ENCODE measurements at regions not wholly inside any gene's neighbourhood (a gene's known extent, or its start where the extent isn't known, plus 50 kb on each side); places are given as distances from the start of the nearest gene placed in this dataset.

- Histone ChIP-seq H3K27ac (no peak overlapping the region), H3K9me3 (no peaks in the 10 kb centered on the region), H3K4me3 (no peak overlapping the region), H3K27me3 (no peaks in the 10 kb centered on the region), H3K4me1 (no peaks in the 10 kb centered on the region), H3K36me3 (no peaks in the 10 kb centered on the region)
- TF ChIP-seq POLR2A (IDR thresholded peaks at IDR 0.05) (no peak), CTCF (IDR thresholded peaks at IDR 0.05) (no peak)
- DNase-seq, result no peak
- intact Hi-C loops (cut with DNase I; ENCODE audit: low total_unique reads), result no loop called here
Measured at GRCh38 chr3:13178107-13178506, 104.9 kb upstream of the IQSEC1 start.

GRCh38 chr3:13177641-13178040, 104.4 kb upstream of the IQSEC1 start:
- Histone ChIP-seq H3K4me3 (no peak overlapping the region), H3K27me3 (no peaks in the 10 kb centered on the region), H3K4me1 (no peaks in the 10 kb centered on the region), H3K27ac (no peak overlapping the region), H3K9me3 (no peaks in the 10 kb centered on the region), H3K36me3 (no peaks in the 10 kb centered on the region)
- intact Hi-C loops (cut with DNase I; ENCODE audit: low total_unique reads), result no loop called here
- TF ChIP-seq POLR2A (IDR thresholded peaks at IDR 0.05), result no peak
- TF ChIP-seq CTCF (IDR thresholded peaks at IDR 0.05), result no peak
- DNase-seq, result no peak

GRCh38 chr3:13177236-13177635, 104.0 kb upstream of the IQSEC1 start:
- intact Hi-C loops (cut with DNase I; ENCODE audit: low total_unique reads), result no loop called here
- H3K9me3 ChIP-seq, result no peaks in the 10 kb centered on the region
- H3K27ac ChIP-seq, result no peak overlapping the region
- DNase-seq, result no peak
- H3K36me3 ChIP-seq, result no peaks in the 10 kb centered on the region
- H3K27me3 ChIP-seq, result no peaks in the 10 kb centered on the region
- no peak overlapping the region for H3K4me3 ChIP-seq
- H3K4me1 ChIP-seq, result no peaks in the 10 kb centered on the region
- no peak for TF ChIP-seq POLR2A (IDR thresholded peaks at IDR 0.05)
- TF ChIP-seq CTCF (IDR thresholded peaks at IDR 0.05), result no peak

GRCh38 chr3:13176445-13176844, 103.2 kb upstream of the IQSEC1 start:
- no peaks in the 10 kb centered on the region for H3K9me3 ChIP-seq
- no peak overlapping the region for H3K4me3 ChIP-seq
- no peaks in the 10 kb centered on the region for H3K36me3 ChIP-seq
- no peak for TF ChIP-seq POLR2A (IDR thresholded peaks at IDR 0.05)
- TF ChIP-seq CTCF (IDR thresholded peaks at IDR 0.05), result no peak
- DNase-seq, result no peak
- no peaks in the 10 kb centered on the region for H3K27me3 ChIP-seq
- H3K4me1 ChIP-seq, result no peaks in the 10 kb centered on the region
- intact Hi-C loops (cut with DNase I; ENCODE audit: low total_unique reads), result no loop called here
- H3K27ac ChIP-seq, result no peak overlapping the region

GRCh38 chr3:13174803-13175135, 101.5 kb upstream of the IQSEC1 start:
- intact Hi-C loops (cut with DNase I; ENCODE audit: low total_unique reads), result no loop called here
- no peaks in the 10 kb centered on the region for H3K36me3 ChIP-seq
- H3K4me1 ChIP-seq, result no peaks in the 10 kb centered on the region
- H3K27ac ChIP-seq, result no peak overlapping the region
- no peaks in the 10 kb centered on the region for H3K9me3 ChIP-seq
- DNase-seq, result no peak
- H3K27me3 ChIP-seq, result no peaks in the 10 kb centered on the region
- H3K4me3 ChIP-seq, result no peak overlapping the region
- TF ChIP-seq POLR2A (IDR thresholded peaks at IDR 0.05), result no peak
- no peak for TF ChIP-seq CTCF (IDR thresholded peaks at IDR 0.05)

Measured in uterus (tissue), 3 donors.